ENCODE measurements at regions not wholly inside any gene's neighbourhood (a gene's known extent, or its start where the extent isn't known, plus 50 kb on each side); places are given as distances from the start of the nearest gene placed in this dataset.

GRCh38 chr3:30201715-30202114, 404.7 kb upstream of the TGFBR2 start:
- no peak for TF ChIP-seq CTCF (IDR thresholded peaks at IDR 0.05)
- TF ChIP-seq POLR2A (IDR thresholded peaks at IDR 0.05): no peak
